K562 (cell line): ENCODE measurements at regions not wholly inside any gene's neighbourhood (a gene's known extent, or its start where the extent isn't known, plus 50 kb on each side); places are given as distances from the start of the nearest gene placed in this dataset.

Experiments used
- ATAC-seq: fragments of 200-7000 bp; cut with Tn5 transposase; 3 replicates; pipeline ENCODE4 v1.9.1; 2020; ENCODE audit warnings: moderate library complexity
- BruUV-seq: library from RNA; stranded (reverse); fragments of 400-500 nt; replicated peaks from 2 replicates; lab custom pipeline; 2021; lab: Mats Ljungman, UMichigan
- CTCF ChIA-PET: fragments of 300-600 bp; formaldehyde crosslinking; extraction: SDS; loops from one replicate; lab custom pipeline; 2021; ENCODE audit warnings: low intra/inter-chr PET ratio; lab: Yijun Ruan, JAX
- POLR2A ChIA-PET: fragments of 300-600, 350-650 bp; sonication (Branson Sonifier 250); formaldehyde crosslinking; extraction: SDS; loops from one replicate; lab custom pipeline; 2021; ENCODE audit warnings: antibody characterized with exemption, inconsistent platforms; lab: Yijun Ruan, JAX
- DNase-seq, 4 experiments: peaks; one replicate each; pipeline versions ENCODE4 v3.0.0 to v3.0.0-alpha.2; 2011 to 2018; ENCODE audit warnings: low spot score in 3 of 4, mixed read lengths in 3 of 4; ENCODE audit errors: extremely low read depth in 1 of 4
- FAIRE-seq: peaks from 2 replicates; lab custom pipeline; 2011; peaks lifted over from hg19 to GRCh38; lab: Jason Lieb, UNC
- H2AFZ ChIP-seq: 2 replicates; pipeline ENCODE4 v1.6.0; 2011; ENCODE audit warnings: low read depth, low read length, control low read depth, inconsistent platforms
- H3K27ac ChIP-seq: fragments of 200-600 bp; 3 replicates; pipeline ENCODE4 v1.8.0; 2011; ENCODE audit warnings: low read depth, mild to moderate bottlenecking, control low read depth, inconsistent platforms, low read length, moderate library complexity, mixed read lengths; ENCODE audit errors: extremely low read depth
- H3K27me3 ChIP-seq, 2 experiments: fragments of 300-600 bp in 1 of 2; 2 replicates in 1 of 2; 3 replicates in 1 of 2; pipeline versions ENCODE4 v1.6.0 to v1.8.0; 2011; ENCODE audit warnings: inconsistent platforms in 2 of 2, low read length in 2 of 2, mild to moderate bottlenecking in 1 of 2, mixed read lengths in 1 of 2, moderate library complexity in 1 of 2; ENCODE audit not compliant: control insufficient read depth in 2 of 2, insufficient read depth in 2 of 2
- H3K36me3 ChIP-seq: fragments of 300-600 bp; 3 replicates; pipeline ENCODE4 v1.8.0; 2011; ENCODE audit warnings: mild to moderate bottlenecking, low read length, inconsistent platforms; ENCODE audit not compliant: control insufficient read depth, insufficient read depth
- H3K4me1 ChIP-seq, 2 experiments: fragments of 200-600 bp in 1 of 2; replicated peaks in 1 of 2; 2 replicates in 1 of 2; 3 replicates in 1 of 2; pipeline versions ENCODE4 v1.5.1 to v1.8.0; 2011; ENCODE audit warnings: inconsistent platforms in 2 of 2, low read length in 2 of 2, mild to moderate bottlenecking in 1 of 2, mixed read lengths in 1 of 2, moderate library complexity in 1 of 2; ENCODE audit not compliant: control insufficient read depth in 2 of 2, insufficient read depth in 2 of 2
- H3K4me2 ChIP-seq: 2 replicates; pipeline ENCODE4 v1.6.1; 2011; ENCODE audit warnings: low read length, control low read depth, inconsistent platforms, mixed read lengths; ENCODE audit not compliant: insufficient read depth
- H3K4me3 ChIP-seq: fragments of 200-600 bp; sonication (generic), shearing (Covaris generic); 2 replicates; pipeline ENCODE4 v1.5.1; 2016; ENCODE audit warnings: control low read depth, inconsistent platforms
- H3K79me2 ChIP-seq: fragments of 200-600 bp; 3 replicates; pipeline ENCODE4 v1.8.0; 2011; ENCODE audit warnings: low read length, inconsistent platforms; ENCODE audit not compliant: control insufficient read depth, insufficient read depth
- H3K9ac ChIP-seq, 2 experiments: 2 replicates each; pipeline versions ENCODE4 v1.6.0 to v1.6.1; 2011; ENCODE audit warnings: low read depth in 2 of 2, low read length in 2 of 2, control low read depth in 1 of 2, inconsistent platforms in 1 of 2, mild to moderate bottlenecking in 1 of 2, mixed read lengths in 1 of 2; ENCODE audit not compliant: insufficient read depth in 1 of 2
- H3K9me1 ChIP-seq: one replicate; pipeline ENCODE4 v1.6.0; 2011; ENCODE audit warnings: inconsistent platforms, mild to moderate bottlenecking, low read length, moderate library complexity; ENCODE audit not compliant: control insufficient read depth, insufficient read depth
- H3K9me3 ChIP-seq: replicated peaks from 2 replicates; pipeline ENCODE4 v1.5.1; 2011; ENCODE audit warnings: low read depth, low read length, inconsistent platforms; ENCODE audit not compliant: control insufficient read depth, insufficient read depth
- H4K20me1 ChIP-seq: replicated peaks from 2 replicates; pipeline ENCODE4 v1.6.1; 2011; ENCODE audit warnings: low read length, inconsistent platforms, mixed read lengths; ENCODE audit not compliant: control insufficient read depth, insufficient read depth
- FOXJ2 ChIP-seq: fragments of 200-800 bp; sonication (Bioruptor generic); IDR thresholded peaks from 2 replicates; pipeline ENCODE4 v1.6.1; 2016; ENCODE audit warnings: missing genetic modification characterization, missing compliant biosample characterization
- NCOA1 ChIP-seq: fragments of 450-650 bp; IDR thresholded peaks from 2 replicates; pipeline ENCODE4 v1.6.1; 2016; ENCODE audit warnings: low read depth
- RBM14 ChIP-seq: fragments of 200-400 bp; formaldehyde crosslinking; IDR thresholded peaks from 2 replicates; pipeline ENCODE4 v1.6.1; 2018; ENCODE audit warnings: low read depth, mild to moderate bottlenecking, low read length, moderate library complexity, borderline replicate concordance; ENCODE audit not compliant: insufficient read depth
- RBM17 ChIP-seq: fragments of 200-400 bp; formaldehyde crosslinking; IDR thresholded peaks from 2 replicates; pipeline ENCODE4 v1.6.1; 2017; ENCODE audit warnings: low read depth, mild to moderate bottlenecking, low read length, borderline replicate concordance
- THRAP3 ChIP-seq: fragments of 450-650 bp; IDR thresholded peaks from 2 replicates; pipeline ENCODE4 v1.6.1; 2016; ENCODE audit warnings: mild to moderate bottlenecking, inconsistent platforms, borderline replicate concordance
- YY1 ChIP-seq, 3 experiments: IDR thresholded peaks; 2 replicates each; pipeline ENCODE4 v1.6.1; 2011; ENCODE audit warnings: low read length in 2 of 3, mild to moderate bottlenecking in 2 of 3, moderate library complexity in 2 of 3, borderline replicate concordance in 1 of 3, control low read depth in 1 of 3, low read depth in 1 of 3; ENCODE audit not compliant: insufficient read depth in 3 of 3, insufficient replicate concordance in 2 of 3, control insufficient read depth in 1 of 3, insufficient read length in 1 of 3; ENCODE audit errors: extremely low read depth in 1 of 3
- ZBTB26 ChIP-seq: fragments of 450-650 bp; formaldehyde crosslinking; IDR thresholded peaks from 2 replicates; pipeline ENCODE4 v1.4.0; 2022; ENCODE audit warnings: missing genetic modification characterization
- ZNF311 ChIP-seq: fragments of 250-450 bp; sonication (Bioruptor Pico); IDR thresholded peaks from 2 replicates; pipeline ENCODE4 v1.4.0; 2020; ENCODE audit warnings: mild to moderate bottlenecking, moderate library complexity
- ZNF584 ChIP-seq: fragments of 200-800 bp; sonication (Bioruptor generic); IDR thresholded peaks from 2 replicates; pipeline ENCODE4 v1.6.1; 2016; ENCODE audit warnings: low read depth, mild to moderate bottlenecking, missing genetic modification characterization, missing compliant biosample characterization
- ZNF778 ChIP-seq: fragments of 450-650 bp; formaldehyde crosslinking; IDR thresholded peaks from 2 replicates; pipeline ENCODE4 v1.4.0; 2020; ENCODE audit warnings: mild to moderate bottlenecking, moderate library complexity
- WGBS: fragments of 100-300 bp; shearing (Covaris generic); methylation state at CpG from one replicate; pipeline ENCODE4 v1.1.6; 2016; ENCODE audit warnings: low coverage, mixed read lengths; ENCODE audit not compliant: insufficient coverage; ENCODE audit errors: missing lambda C conversion rate; 5-methylcytosine and 5-hydroxymethylcytosine counted together
- in situ Hi-C: fragments of 300-500 bp; cut with MboI; formaldehyde crosslinking; loops from 4 replicates; pipeline ENCODE4 v1.15.0; 2018; ENCODE audit warnings: inconsistent platforms, mixed read lengths
- intact Hi-C: fragments of 100-400 bp; cut with micrococcal nuclease; formaldehyde crosslinking; loops from 2 replicates; pipeline ENCODE4 v1.14.2; 2022
- TF ChIP-seq, protein P1 (sequence below): fragments of 250-450 bp; sonication (Bioruptor Pico); IDR thresholded peaks from 2 replicates; pipeline ENCODE4 v1.4.0; 2020
- TF ChIP-seq, protein P2 (sequence below): fragments of 250-450 bp; sonication (Bioruptor Pico); IDR thresholded peaks from 2 replicates; pipeline ENCODE4 v1.8.0; 2022; ENCODE audit warnings: inconsistent platforms, mild to moderate bottlenecking, moderate library complexity, borderline replicate concordance
- TF ChIP-seq, protein P3 (sequence below): fragments of 250-450 bp; sonication (Bioruptor Pico); IDR thresholded peaks from 2 replicates; pipeline ENCODE4 v1.5.1; 2021; ENCODE audit warnings: mild to moderate bottlenecking

- CTCF ChIA-PET: no interaction called here
Measured at GRCh38 chr3:71940486-71940885, 155.5 kb upstream of the PROK2 start.

More at GRCh38 chr3:71940486-71940885, 155.5 kb upstream of the PROK2 start:
- intact Hi-C loops: no loop called here
- Histone ChIP-seq H3K27ac (no peak overlapping the region), H3K4me3 (no peak overlapping the region), H2AFZ (no peak overlapping the region), H3K79me2 (no peaks in the 10 kb centered on the region), H3K4me2 (no peak overlapping the region), H3K27me3 (peaks cover 8 to 38% of the 10 kb centered on the region in 2 experiments; a peak in 4 of 5 replicates), H3K4me1 (no peaks in the 10 kb centered on the region; a peak in 1 of 5 replicates), H3K9ac (no peak overlapping the region), H3K9me3 (no peaks in the 10 kb centered on the region), H3K9me1 (no peaks in the 10 kb centered on the region), H4K20me1 (no peaks in the 10 kb centered on the region)
- no peak for ATAC-seq
- BruUV-seq: no TSS peak
- no peak for FAIRE-seq
- WGBS: 0% methylated on average over 1 of the region's 1 CpG
- POLR2A ChIA-PET: no interaction called here
- TF ChIP-seq ZNF778 (CRISPR knock-in tag) (no peak), RBM14 (no peak), NCOA1 (no peak), ZBTB26 (CRISPR knock-in tag) (no peak), ZNF311 (CRISPR knock-in tag) (no peak), FOXJ2 (tag) (no peak), YY1 (IDR thresholded peaks at IDR 0.05; ENCODE audit: borderline replicate concordance in 1 of 3, control insufficient read depth in 1 of 3, extremely low read depth in 1 of 3, insufficient read depth in 3 of 3, insufficient read length in 1 of 3, insufficient replicate concordance in 2 of 3, low read depth in 1 of 3, low read length in 2 of 3) (no peak), RBM17 (no peak), ZNF584 (no peak), THRAP3 (no peak)
- TF ChIP-seq, protein P1, sequence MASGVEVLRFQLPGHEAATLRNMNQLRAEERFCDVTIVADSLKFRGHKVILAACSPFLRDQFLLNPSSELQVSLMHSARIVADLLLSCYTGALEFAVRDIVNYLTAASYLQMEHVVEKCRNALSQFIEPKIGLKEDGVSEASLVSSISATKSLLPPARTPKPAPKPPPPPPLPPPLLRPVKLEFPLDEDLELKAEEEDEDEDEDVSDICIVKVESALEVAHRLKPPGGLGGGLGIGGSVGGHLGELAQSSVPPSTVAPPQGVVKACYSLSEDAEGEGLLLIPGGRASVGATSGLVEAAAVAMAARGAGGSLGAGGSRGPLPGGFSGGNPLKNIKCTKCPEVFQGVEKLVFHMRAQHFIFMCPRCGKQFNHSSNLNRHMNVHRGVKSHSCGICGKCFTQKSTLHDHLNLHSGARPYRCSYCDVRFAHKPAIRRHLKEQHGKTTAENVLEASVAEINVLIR: no peak
- TF ChIP-seq, protein P2, sequence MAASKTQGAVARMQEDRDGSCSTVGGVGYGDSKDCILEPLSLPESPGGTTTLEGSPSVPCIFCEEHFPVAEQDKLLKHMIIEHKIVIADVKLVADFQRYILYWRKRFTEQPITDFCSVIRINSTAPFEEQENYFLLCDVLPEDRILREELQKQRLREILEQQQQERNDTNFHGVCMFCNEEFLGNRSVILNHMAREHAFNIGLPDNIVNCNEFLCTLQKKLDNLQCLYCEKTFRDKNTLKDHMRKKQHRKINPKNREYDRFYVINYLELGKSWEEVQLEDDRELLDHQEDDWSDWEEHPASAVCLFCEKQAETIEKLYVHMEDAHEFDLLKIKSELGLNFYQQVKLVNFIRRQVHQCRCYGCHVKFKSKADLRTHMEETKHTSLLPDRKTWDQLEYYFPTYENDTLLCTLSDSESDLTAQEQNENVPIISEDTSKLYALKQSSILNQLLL (CRISPR knock-in tag): no peak
- TF ChIP-seq, protein P3, sequence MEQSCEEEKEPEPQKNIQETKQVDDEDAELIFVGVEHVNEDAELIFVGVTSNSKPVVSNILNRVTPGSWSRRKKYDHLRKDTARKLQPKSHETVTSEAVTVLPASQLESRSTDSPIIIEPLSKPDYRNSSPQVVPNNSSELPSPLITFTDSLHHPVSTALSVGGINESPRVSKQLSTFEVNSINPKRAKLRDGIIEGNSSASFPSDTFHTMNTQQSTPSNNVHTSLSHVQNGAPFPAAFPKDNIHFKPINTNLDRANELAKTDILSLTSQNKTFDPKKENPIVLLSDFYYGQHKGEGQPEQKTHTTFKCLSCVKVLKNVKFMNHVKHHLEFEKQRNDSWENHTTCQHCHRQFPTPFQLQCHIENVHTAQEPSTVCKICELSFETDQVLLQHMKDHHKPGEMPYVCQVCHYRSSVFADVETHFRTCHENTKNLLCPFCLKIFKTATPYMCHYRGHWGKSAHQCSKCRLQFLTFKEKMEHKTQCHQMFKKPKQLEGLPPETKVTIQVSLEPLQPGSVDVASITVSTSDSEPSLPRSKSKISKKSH (CRISPR knock-in tag): no peak
- TF ChIP-seq, all 486 proteins: peak for 0
- no peak for DNase-seq
- no peaks in the 10 kb centered on the region for H3K36me3 ChIP-seq
- in situ Hi-C loops: no loop called here
